Lower lobe of right lung (tissue), 2 donors: ENCODE measurements at regions not wholly inside any gene's neighbourhood (a gene's known extent, or its start where the extent isn't known, plus 50 kb on each side); places are given as distances from the start of the nearest gene placed in this dataset.

Experiments used
- ATAC-seq, 2 donors: fragments of 200-7000 bp; cut with Tn5 transposase; one replicate each; pipeline ENCODE4 v1.9.1; 2020 to 2022; ENCODE audit warnings: mild to moderate bottlenecking in 2 of 2, moderate library complexity in 2 of 2
- DNase-seq: peaks from one replicate; pipeline ENCODE4 v3.0.0-alpha.2; 2020
- H3K27ac ChIP-seq: fragments of 200-600 bp; one replicate; pipeline ENCODE4 v1.8.0; 2022
- H3K27me3 ChIP-seq: fragments of 200-600 bp; one replicate; pipeline ENCODE4 v1.8.0; 2022; ENCODE audit warnings: low read depth
- H3K36me3 ChIP-seq: fragments of 200-600 bp; one replicate; pipeline ENCODE4 v1.8.0; 2022; ENCODE audit warnings: mild to moderate bottlenecking
- H3K4me1 ChIP-seq: fragments of 200-600 bp; one replicate; pipeline ENCODE4 v1.8.0; 2022
- H3K4me3 ChIP-seq: fragments of 200-600 bp; one replicate; pipeline ENCODE4 v1.8.0; 2022; ENCODE audit warnings: mild to moderate bottlenecking
- H3K9me3 ChIP-seq: fragments of 200-600 bp; one replicate; pipeline ENCODE4 v1.8.0; 2022
- intact Hi-C: fragments of 100-400 bp; cut with DNase I; formaldehyde crosslinking; loops from one replicate; pipeline ENCODE4 v1.11.0; 2022
- TF ChIP-seq, protein P1 (sequence below): fragments of 200-600 bp; IDR thresholded peaks from one replicate; pipeline ENCODE4 v1.8.0; 2022; ENCODE audit warnings: antibody characterized with exemption, mild to moderate bottlenecking
- donor health status: DM: no; HTN: yes; CAD: no; lungs with severe emphysema.

GRCh38 chr12:130223767-130224244, 61.5 kb downstream of the FZD10 start:
- H3K4me1 ChIP-seq: no peaks in the 10 kb centered on the region
- H3K27ac ChIP-seq: no peak overlapping the region
- DNase-seq: no peak
- H3K4me3 ChIP-seq: no peak overlapping the region
- ATAC-seq: no peak
- H3K27me3 ChIP-seq: peaks cover 19% of the 10 kb centered on the region
- H3K36me3 ChIP-seq: no peaks in the 10 kb centered on the region
- TF ChIP-seq, protein P1, sequence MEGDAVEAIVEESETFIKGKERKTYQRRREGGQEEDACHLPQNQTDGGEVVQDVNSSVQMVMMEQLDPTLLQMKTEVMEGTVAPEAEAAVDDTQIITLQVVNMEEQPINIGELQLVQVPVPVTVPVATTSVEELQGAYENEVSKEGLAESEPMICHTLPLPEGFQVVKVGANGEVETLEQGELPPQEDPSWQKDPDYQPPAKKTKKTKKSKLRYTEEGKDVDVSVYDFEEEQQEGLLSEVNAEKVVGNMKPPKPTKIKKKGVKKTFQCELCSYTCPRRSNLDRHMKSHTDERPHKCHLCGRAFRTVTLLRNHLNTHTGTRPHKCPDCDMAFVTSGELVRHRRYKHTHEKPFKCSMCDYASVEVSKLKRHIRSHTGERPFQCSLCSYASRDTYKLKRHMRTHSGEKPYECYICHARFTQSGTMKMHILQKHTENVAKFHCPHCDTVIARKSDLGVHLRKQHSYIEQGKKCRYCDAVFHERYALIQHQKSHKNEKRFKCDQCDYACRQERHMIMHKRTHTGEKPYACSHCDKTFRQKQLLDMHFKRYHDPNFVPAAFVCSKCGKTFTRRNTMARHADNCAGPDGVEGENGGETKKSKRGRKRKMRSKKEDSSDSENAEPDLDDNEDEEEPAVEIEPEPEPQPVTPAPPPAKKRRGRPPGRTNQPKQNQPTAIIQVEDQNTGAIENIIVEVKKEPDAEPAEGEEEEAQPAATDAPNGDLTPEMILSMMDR: no peak
- intact Hi-C loops: no loop called here
- H3K9me3 ChIP-seq: no peaks in the 10 kb centered on the region

DNA sequence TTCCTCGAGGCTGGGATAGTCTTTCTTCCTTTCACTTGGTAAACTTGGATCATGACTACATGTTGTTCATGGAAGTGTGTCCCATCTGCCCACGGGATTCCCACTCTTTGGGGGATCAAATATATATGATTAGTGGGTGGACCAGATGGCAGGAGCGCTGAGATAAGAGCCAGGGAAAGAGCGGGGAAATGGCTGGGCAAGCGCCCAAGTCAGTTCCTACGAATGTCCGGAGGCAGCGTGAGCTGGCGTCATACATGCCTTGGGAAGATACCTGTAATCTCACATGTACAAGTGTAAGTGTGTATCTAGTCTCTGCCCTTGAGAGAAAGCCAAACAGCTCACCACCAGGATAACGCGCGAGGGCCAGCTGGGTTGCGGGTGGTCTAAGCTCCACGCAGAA, 62.3 kb downstream of the FZD10 start:
- TF ChIP-seq, protein P1: no peak
- Histone ChIP-seq H3K4me3 (no peak overlapping the region), H3K4me1 (no peaks in the 10 kb centered on the region), H3K9me3 (no peaks in the 10 kb centered on the region), H3K27me3 (peaks cover 19% of the 10 kb centered on the region), H3K36me3 (no peaks in the 10 kb centered on the region), H3K27ac (no peak overlapping the region)
- no peak for DNase-seq
- intact Hi-C loops: no loop called here
- ATAC-seq: no peak

DNA sequence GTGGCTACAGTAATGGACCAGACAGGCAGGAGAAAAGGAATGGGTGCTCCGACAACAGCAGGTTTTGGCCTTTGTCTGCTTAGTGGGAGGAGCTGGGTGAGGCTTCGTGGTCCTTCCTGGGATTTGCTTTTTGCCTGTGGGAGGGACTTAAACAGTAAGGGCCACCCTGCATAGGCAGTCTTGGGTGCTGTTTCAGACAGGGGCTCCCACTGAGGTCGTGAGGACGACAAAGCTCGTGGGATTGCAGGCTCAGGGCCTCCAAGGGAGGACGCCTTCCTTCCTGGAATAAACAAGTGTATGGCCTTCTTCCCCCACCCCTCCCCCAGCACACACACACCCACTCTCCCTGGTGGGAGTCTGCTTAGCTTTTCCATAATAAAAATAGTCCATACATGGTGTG, 63.1 kb downstream of the FZD10 start:
- H3K36me3 ChIP-seq: no peaks in the 10 kb centered on the region
- peaks cover 1% of the 10 kb centered on the region for H3K9me3 ChIP-seq
- DNase-seq (no peak), ATAC-seq (no peak)
- no peak overlapping the region for H3K4me3 ChIP-seq
- H3K27ac ChIP-seq: no peak overlapping the region
- peaks cover 14% of the 10 kb centered on the region for H3K27me3 ChIP-seq
- no peaks in the 10 kb centered on the region for H3K4me1 ChIP-seq
- intact Hi-C loops: no loop called here
- TF ChIP-seq, protein P1: no peak

DNA sequence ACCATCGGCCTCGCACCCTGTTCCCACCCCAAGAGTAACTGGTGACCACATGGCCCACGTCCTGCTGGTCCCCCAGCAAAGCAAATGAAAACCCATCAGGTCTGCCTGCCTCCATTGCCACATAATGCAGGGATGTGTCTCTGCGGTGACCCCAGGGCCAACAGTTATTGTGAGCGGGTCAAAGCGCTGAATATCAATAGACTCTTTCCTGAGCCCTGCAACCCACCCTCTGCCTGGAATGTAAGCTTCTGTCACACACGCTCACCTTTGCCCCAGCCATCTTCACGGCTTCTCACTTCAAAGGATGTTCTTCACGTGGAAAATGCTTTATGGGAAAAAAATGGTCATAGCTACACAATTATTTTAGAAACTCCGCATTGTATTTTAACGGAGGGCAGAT, 63.9 kb downstream of the FZD10 start:
- Histone ChIP-seq H3K27ac (no peak overlapping the region), H3K9me3 (peaks cover 4% of the 10 kb centered on the region), H3K4me1 (no peaks in the 10 kb centered on the region), H3K36me3 (no peaks in the 10 kb centered on the region), H3K4me3 (no peak overlapping the region), H3K27me3 (peaks cover 11% of the 10 kb centered on the region)
- intact Hi-C loops: no loop called here
- ATAC-seq (no peak), DNase-seq (no peak)
- TF ChIP-seq, protein P1: no peak

DNA sequence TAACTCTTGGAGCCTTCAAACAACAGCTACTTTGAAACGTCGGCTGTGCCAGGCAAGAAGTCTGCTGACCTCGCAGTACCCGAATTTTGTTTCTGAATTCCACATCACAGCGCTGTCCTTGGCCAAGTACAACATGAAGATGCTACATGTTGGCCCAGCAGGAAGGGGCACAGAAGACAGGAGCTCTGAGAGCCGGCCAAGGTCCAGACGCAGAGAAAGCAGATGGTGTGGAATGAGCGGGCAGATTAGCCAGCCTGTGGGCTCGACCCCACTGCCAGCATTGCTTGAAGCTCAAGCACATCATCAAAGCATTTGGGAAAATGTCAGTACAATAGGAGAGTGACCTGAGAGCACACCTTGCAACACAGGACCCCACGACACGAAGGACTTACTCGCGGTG, 64.5 kb downstream of the FZD10 start:
- intact Hi-C loops: no loop called here

More for the DNA sequence above, 64.5 kb downstream of the FZD10 start:
- H3K27ac ChIP-seq: no peak overlapping the region
- H3K4me3 ChIP-seq: no peak overlapping the region
- H3K9me3 ChIP-seq: peaks cover 4% of the 10 kb centered on the region
- H3K36me3 ChIP-seq: no peaks in the 10 kb centered on the region
- no peak for ATAC-seq
- DNase-seq: no peak
- H3K4me1 ChIP-seq: no peaks in the 10 kb centered on the region
- H3K27me3 ChIP-seq: peaks cover 11% of the 10 kb centered on the region
- TF ChIP-seq, protein P1: no peak
